Neural progenitor cell (in vitro differentiated cells): ENCODE measurements at regions not wholly inside any gene's neighbourhood (a gene's known extent, or its start where the extent isn't known, plus 50 kb on each side); places are given as distances from the start of the nearest gene placed in this dataset.

Source experiments
- DNase-seq: peaks from one replicate; pipeline ENCODE4 v3.0.0-alpha.2; 2016; ENCODE audit warnings: low spot score
- H2AFZ ChIP-seq: fragments of 200-600 bp; sonication (generic); replicated peaks from 2 replicates; pipeline ENCODE4 v1.6.1; 2016; ENCODE audit warnings: antibody characterized with exemption
- H3F3A ChIP-seq: fragments of 200-600 bp; sonication (generic); 2 replicates; pipeline ENCODE4 v1.6.1; 2016; ENCODE audit warnings: antibody characterized with exemption, low read depth
- H3K27ac ChIP-seq: fragments of 200-600 bp; sonication (generic); 2 replicates; pipeline ENCODE4 v1.5.1; 2016; ENCODE audit warnings: mild to moderate bottlenecking
- H3K27me3 ChIP-seq: fragments of 200-600 bp; sonication (generic); 2 replicates; pipeline ENCODE4 v1.6.1; 2016; ENCODE audit warnings: mild to moderate bottlenecking, moderate library complexity
- H3K36me3 ChIP-seq: fragments of 200-600 bp; sonication (generic); 2 replicates; pipeline ENCODE4 v1.5.1; 2016
- H3K4me1 ChIP-seq: fragments of 200-600 bp; sonication (generic); 2 replicates; pipeline ENCODE4 v1.6.1; 2016; ENCODE audit warnings: mixed run types
- H3K4me2 ChIP-seq: fragments of 200-600 bp; sonication (generic); 2 replicates; pipeline ENCODE4 v1.6.1; 2016
- H3K4me3 ChIP-seq: fragments of 200-600 bp; sonication (generic); 2 replicates; pipeline ENCODE4 v1.5.1; 2016
- H3K79me2 ChIP-seq: fragments of 200-600 bp; sonication (generic); 2 replicates; pipeline ENCODE4 v1.6.1; 2016; ENCODE audit warnings: low read depth
- H3K9ac ChIP-seq: fragments of 200-600 bp; sonication (generic); 2 replicates; pipeline ENCODE4 v1.6.1; 2016
- H3K9me3 ChIP-seq: fragments of 200-600 bp; sonication (generic); 2 replicates; pipeline ENCODE4 v1.5.1; 2016; ENCODE audit warnings: low read depth
- H4K20me1 ChIP-seq: fragments of 200-600 bp; sonication (generic); 2 replicates; pipeline ENCODE4 v1.6.1; 2016; ENCODE audit warnings: low read depth
- H3K27ac Mint-ChIP-seq: 3 replicates; pipeline ENCODE4 v1.8.0; 2021; ENCODE audit warnings: mixed read lengths
- H3K27me3 Mint-ChIP-seq: 2 replicates; pipeline ENCODE4 v1.8.0; 2022; ENCODE audit warnings: low read depth, mild to moderate bottlenecking, inconsistent platforms, moderate library complexity, mixed read lengths; ENCODE audit not compliant: insufficient read depth
- H3K36me3 Mint-ChIP-seq: 3 replicates; pipeline ENCODE4 v1.8.0; 2021; ENCODE audit warnings: mixed read lengths
- H3K4me1 Mint-ChIP-seq: 3 replicates; pipeline ENCODE4 v1.8.0; 2021; ENCODE audit warnings: mixed read lengths
- H3K4me3 Mint-ChIP-seq: 3 replicates; pipeline ENCODE4 v1.8.0; 2021; ENCODE audit warnings: mild to moderate bottlenecking, moderate library complexity, mixed read lengths
- H3K9me3 Mint-ChIP-seq: 3 replicates; pipeline ENCODE4 v1.8.0; 2020; ENCODE audit warnings: mixed read lengths
- EZH2 ChIP-seq: fragments of 200-600 bp; sonication (generic); IDR thresholded peaks from 2 replicates; pipeline ENCODE4 v1.6.1; 2017; ENCODE audit warnings: antibody characterized with exemption, mild to moderate bottlenecking, moderate library complexity
- EZH2phosphoT487 ChIP-seq: fragments of 200-600 bp; sonication (generic); IDR thresholded peaks from 2 replicates; pipeline ENCODE4 v1.6.1; 2017; ENCODE audit warnings: antibody characterized with exemption
- TF ChIP-seq, protein P1 (sequence below): fragments of 200-600 bp; sonication (generic); IDR thresholded peaks from 2 replicates; pipeline ENCODE4 v1.5.1; 2017; ENCODE audit warnings: antibody characterized with exemption, mild to moderate bottlenecking

GRCh38 chr7:77466450-77466849 lies 50.3 kb upstream of the GSAP start:
- Histone ChIP-seq H3K27me3 (no peaks in the 10 kb centered on the region), H2AFZ (no peak overlapping the region), H4K20me1 (no peaks in the 10 kb centered on the region), H3K27ac (no peak overlapping the region), H3K36me3 (no peaks in the 10 kb centered on the region), H3K9me3 (no peaks in the 10 kb centered on the region), H3K4me1 (peaks cover 3% of the 10 kb centered on the region), H3F3A (no peaks in the 10 kb centered on the region), H3K79me2 (no peaks in the 10 kb centered on the region), H3K9ac (no peak overlapping the region), H3K4me3 (no peak overlapping the region), H3K4me2 (no peak overlapping the region)
- peaks cover under 1% of the 10 kb centered on the region for H3K27me3 Mint-ChIP-seq
- no peaks in the 10 kb centered on the region for H3K9me3 Mint-ChIP-seq
- no peaks in the 10 kb centered on the region for H3K36me3 Mint-ChIP-seq
- TF ChIP-seq, protein P1, sequence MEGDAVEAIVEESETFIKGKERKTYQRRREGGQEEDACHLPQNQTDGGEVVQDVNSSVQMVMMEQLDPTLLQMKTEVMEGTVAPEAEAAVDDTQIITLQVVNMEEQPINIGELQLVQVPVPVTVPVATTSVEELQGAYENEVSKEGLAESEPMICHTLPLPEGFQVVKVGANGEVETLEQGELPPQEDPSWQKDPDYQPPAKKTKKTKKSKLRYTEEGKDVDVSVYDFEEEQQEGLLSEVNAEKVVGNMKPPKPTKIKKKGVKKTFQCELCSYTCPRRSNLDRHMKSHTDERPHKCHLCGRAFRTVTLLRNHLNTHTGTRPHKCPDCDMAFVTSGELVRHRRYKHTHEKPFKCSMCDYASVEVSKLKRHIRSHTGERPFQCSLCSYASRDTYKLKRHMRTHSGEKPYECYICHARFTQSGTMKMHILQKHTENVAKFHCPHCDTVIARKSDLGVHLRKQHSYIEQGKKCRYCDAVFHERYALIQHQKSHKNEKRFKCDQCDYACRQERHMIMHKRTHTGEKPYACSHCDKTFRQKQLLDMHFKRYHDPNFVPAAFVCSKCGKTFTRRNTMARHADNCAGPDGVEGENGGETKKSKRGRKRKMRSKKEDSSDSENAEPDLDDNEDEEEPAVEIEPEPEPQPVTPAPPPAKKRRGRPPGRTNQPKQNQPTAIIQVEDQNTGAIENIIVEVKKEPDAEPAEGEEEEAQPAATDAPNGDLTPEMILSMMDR: no peak
- no peak for TF ChIP-seq EZH2
- TF ChIP-seq EZH2phosphoT487: no peak
- no peaks in the 10 kb centered on the region for H3K4me1 Mint-ChIP-seq
- H3K27ac Mint-ChIP-seq: no peak overlapping the region
- no peak for DNase-seq
- H3K4me3 Mint-ChIP-seq: no peak overlapping the region
